Smooth muscle cell (in vitro differentiated cells): ENCODE measurements at regions not wholly inside any gene's neighbourhood (a gene's known extent, or its start where the extent isn't known, plus 50 kb on each side); places are given as distances from the start of the nearest gene placed in this dataset.

Experiments used
- DNase-seq: peaks from one replicate; lab custom pipeline; 2025; ENCODE audit not compliant: unreplicated experiment; lab: John Stamatoyannopoulos, UW
- H2AFZ ChIP-seq: fragments of 200-600 bp; sonication (generic); 2 replicates; pipeline ENCODE4 v1.6.0; 2016; ENCODE audit warnings: antibody characterized with exemption, low read depth, mild to moderate bottlenecking
- H3F3A ChIP-seq: fragments of 200-600 bp; sonication (generic); 2 replicates; pipeline ENCODE4 v1.6.0; 2017; ENCODE audit warnings: antibody characterized with exemption, low read depth
- H3K27ac ChIP-seq: fragments of 200-600 bp; sonication (generic); 2 replicates; pipeline ENCODE4 v1.5.1; 2016; ENCODE audit warnings: low read depth, mild to moderate bottlenecking
- H3K27me3 ChIP-seq: fragments of 200-600 bp; sonication (generic); 2 replicates; pipeline ENCODE4 v1.6.1; 2016; ENCODE audit warnings: low read depth, mild to moderate bottlenecking
- H3K36me3 ChIP-seq: fragments of 200-600 bp; sonication (generic); 2 replicates; pipeline ENCODE4 v1.5.1; 2016; ENCODE audit warnings: low read depth
- H3K4me1 ChIP-seq: fragments of 200-600 bp; sonication (generic); 2 replicates; pipeline ENCODE4 v1.5.1; 2016; ENCODE audit warnings: low read depth
- H3K4me2 ChIP-seq: fragments of 200-600 bp; sonication (generic); 2 replicates; pipeline ENCODE4 v1.6.0; 2016; ENCODE audit warnings: mild to moderate bottlenecking
- H3K4me3 ChIP-seq: fragments of 200-600 bp; sonication (generic); 2 replicates; pipeline ENCODE4 v1.5.1; 2016; ENCODE audit warnings: mild to moderate bottlenecking
- H3K79me2 ChIP-seq: fragments of 200-600 bp; sonication (generic); 2 replicates; pipeline ENCODE4 v1.6.0; 2016; ENCODE audit warnings: low read depth, mild to moderate bottlenecking
- H3K9ac ChIP-seq: fragments of 200-600 bp; sonication (generic); 2 replicates; pipeline ENCODE4 v1.6.0; 2016; ENCODE audit warnings: low read depth
- H3K9me3 ChIP-seq: fragments of 200-600 bp; sonication (generic); replicated peaks from 2 replicates; pipeline ENCODE4 v1.5.1; 2016; ENCODE audit warnings: low read depth
- H4K20me1 ChIP-seq: fragments of 200-600 bp; sonication (generic); 2 replicates; pipeline ENCODE4 v1.6.0; 2016; ENCODE audit warnings: low read depth
- WGBS: methylation state at CpG from one replicate; pipeline ENCODE4 v1.1.7; 2016; ENCODE audit warnings: low lambda C conversion rate; 5-methylcytosine and 5-hydroxymethylcytosine counted together
- TF ChIP-seq, protein P1 (sequence below): fragments of 200-600 bp; sonication (generic); IDR thresholded peaks from 2 replicates; pipeline ENCODE4 v1.5.1; 2017; ENCODE audit warnings: borderline replicate concordance, mild to moderate bottlenecking, antibody characterized with exemption; ENCODE audit not compliant: insufficient read depth, poor library complexity, severe bottlenecking

DNA sequence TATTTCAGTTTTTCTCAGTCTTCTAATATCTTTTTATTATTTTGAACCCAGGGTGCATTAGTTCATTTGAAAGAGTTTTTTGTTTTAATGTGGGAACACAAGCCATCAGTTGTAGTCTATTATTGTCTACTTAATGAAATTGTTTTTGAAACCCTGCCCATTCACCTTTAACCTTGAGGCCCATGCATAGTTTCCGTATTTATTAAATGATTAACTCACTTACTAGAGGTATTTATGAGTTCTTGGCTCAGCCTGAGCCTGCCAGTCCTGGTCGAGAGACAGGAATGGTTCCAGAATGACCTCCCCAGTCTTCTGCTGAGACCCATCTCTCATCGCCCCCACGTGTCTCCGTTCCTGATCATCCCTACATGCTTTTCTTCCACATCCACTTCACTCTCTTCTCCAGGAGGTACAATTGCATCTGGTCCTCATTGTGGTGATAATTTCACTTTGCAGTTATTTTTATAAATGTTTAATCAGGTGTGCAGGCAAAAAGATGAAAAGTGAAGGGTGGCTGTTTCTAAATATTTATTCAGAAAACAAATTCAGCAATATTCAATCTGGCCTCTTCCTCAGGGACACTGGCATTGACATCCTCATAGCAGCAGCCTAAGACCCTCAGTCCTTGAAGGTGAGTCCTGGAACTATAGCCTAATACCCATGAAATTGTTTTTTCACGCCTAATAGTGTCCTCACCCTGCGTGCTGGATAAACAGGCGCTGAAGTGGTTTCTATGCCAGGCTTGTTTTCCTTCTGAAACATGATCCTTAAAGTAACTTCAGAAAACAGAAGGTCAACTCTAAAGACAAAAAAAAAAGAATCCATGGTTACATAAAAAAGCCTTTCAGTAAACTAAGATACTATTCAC is 112.8 kb downstream of the KDR start:
- Histone ChIP-seq H3K4me3 (no peak overlapping the region), H3K27ac (no peak overlapping the region), H3F3A (no peaks in the 10 kb centered on the region), H3K79me2 (no peaks in the 10 kb centered on the region), H3K9ac (no peak overlapping the region), H3K4me1 (peaks cover 9% of the 10 kb centered on the region), H2AFZ (no peak overlapping the region), H3K27me3 (no peaks in the 10 kb centered on the region), H3K36me3 (no peaks in the 10 kb centered on the region), H3K4me2 (no peak overlapping the region), H3K9me3 (no peaks in the 10 kb centered on the region), H4K20me1 (no peaks in the 10 kb centered on the region)
- WGBS = 84% methylated on average over 8 of the region's 8 CpGs
- TF ChIP-seq, protein P1, sequence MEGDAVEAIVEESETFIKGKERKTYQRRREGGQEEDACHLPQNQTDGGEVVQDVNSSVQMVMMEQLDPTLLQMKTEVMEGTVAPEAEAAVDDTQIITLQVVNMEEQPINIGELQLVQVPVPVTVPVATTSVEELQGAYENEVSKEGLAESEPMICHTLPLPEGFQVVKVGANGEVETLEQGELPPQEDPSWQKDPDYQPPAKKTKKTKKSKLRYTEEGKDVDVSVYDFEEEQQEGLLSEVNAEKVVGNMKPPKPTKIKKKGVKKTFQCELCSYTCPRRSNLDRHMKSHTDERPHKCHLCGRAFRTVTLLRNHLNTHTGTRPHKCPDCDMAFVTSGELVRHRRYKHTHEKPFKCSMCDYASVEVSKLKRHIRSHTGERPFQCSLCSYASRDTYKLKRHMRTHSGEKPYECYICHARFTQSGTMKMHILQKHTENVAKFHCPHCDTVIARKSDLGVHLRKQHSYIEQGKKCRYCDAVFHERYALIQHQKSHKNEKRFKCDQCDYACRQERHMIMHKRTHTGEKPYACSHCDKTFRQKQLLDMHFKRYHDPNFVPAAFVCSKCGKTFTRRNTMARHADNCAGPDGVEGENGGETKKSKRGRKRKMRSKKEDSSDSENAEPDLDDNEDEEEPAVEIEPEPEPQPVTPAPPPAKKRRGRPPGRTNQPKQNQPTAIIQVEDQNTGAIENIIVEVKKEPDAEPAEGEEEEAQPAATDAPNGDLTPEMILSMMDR = no peak
- DNase-seq = no peak

DNA sequence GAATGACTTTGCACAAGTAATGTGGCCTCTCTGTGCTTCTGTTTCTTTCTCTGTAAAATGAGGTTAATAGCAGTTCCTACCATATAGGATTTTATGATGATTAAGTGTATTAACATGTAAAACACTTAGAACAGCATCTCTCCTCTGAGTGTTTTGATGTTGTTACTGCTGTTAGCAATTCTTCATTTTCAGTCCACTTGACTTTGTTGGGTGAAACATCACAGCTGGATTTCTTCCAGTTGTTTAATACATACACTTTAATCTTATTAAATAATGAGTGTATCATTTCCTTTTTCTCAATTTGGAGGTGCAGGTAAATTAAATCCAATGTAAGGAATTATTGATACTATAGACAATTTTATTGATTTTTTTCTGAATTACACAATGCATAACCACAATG is 113.6 kb downstream of the KDR start:
- H3K27me3 ChIP-seq = no peaks in the 10 kb centered on the region
- H3K4me2 ChIP-seq = no peak overlapping the region
- no peak overlapping the region for H2AFZ ChIP-seq
- TF ChIP-seq, protein P1 = no peak
- no peak for DNase-seq
- H3K36me3 ChIP-seq = no peaks in the 10 kb centered on the region
- no peaks in the 10 kb centered on the region for H3K79me2 ChIP-seq
- no peaks in the 10 kb centered on the region for H3K9me3 ChIP-seq
- no peak overlapping the region for H3K4me3 ChIP-seq
- H4K20me1 ChIP-seq = no peaks in the 10 kb centered on the region
- H3K27ac ChIP-seq = no peak overlapping the region
- no peaks in the 10 kb centered on the region for H3F3A ChIP-seq
- no peak overlapping the region for H3K9ac ChIP-seq
- H3K4me1 ChIP-seq = peaks cover under 1% of the 10 kb centered on the region

DNA sequence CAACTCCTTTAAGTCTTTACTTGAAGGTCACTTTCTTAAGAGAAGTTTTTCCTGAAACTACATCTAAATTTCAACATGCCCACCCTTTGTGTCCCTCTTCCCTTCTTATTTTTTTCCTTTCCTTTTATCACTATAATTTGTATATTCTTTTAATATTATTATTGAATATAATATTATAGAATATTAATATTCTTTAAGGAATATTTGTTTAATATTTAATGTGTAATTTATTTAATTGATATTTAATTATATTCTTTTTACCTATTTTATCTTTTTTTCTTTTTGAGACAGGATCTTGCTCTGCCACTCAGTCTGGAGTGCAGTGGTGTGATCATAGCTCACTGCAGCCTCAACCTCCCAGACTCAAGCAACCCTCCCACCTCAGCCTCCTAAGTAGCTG is 114.8 kb downstream of the KDR start:
- Histone ChIP-seq H3K79me2 (no peaks in the 10 kb centered on the region), H3K9me3 (no peaks in the 10 kb centered on the region)
- DNase-seq = no peak

More for the DNA sequence above, 114.8 kb downstream of the KDR start:
- H3K36me3 ChIP-seq = no peaks in the 10 kb centered on the region
- H3F3A ChIP-seq = no peaks in the 10 kb centered on the region
- no peaks in the 10 kb centered on the region for H3K4me1 ChIP-seq
- no peak overlapping the region for H3K4me3 ChIP-seq
- no peak overlapping the region for H2AFZ ChIP-seq
- no peak overlapping the region for H3K27ac ChIP-seq
- TF ChIP-seq, protein P1 = no peak
- H3K27me3 ChIP-seq = no peaks in the 10 kb centered on the region
- no peaks in the 10 kb centered on the region for H4K20me1 ChIP-seq
- H3K4me2 ChIP-seq = no peak overlapping the region
- no peak overlapping the region for H3K9ac ChIP-seq
